ENCODE measurements at regions not wholly inside any gene's neighbourhood (a gene's known extent, or its start where the extent isn't known, plus 50 kb on each side); places are given as distances from the start of the nearest gene placed in this dataset.

GRCh38 chr3:5276934-5277333 lies 89.4 kb downstream of the EDEM1 start:
- no peak for TF ChIP-seq CTCF (IDR thresholded peaks at IDR 0.05 in 8 of 11, conservative IDR thresholded peaks at IDR 0.05 in 3 of 11)
- no peak for TF ChIP-seq POLR2A (IDR thresholded peaks at IDR 0.05)
- TF ChIP-seq POLR2AphosphoS5 (IDR thresholded peaks at IDR 0.05), result no peak

Measured in spleen (tissue), 7 donors.